Activated CD8-positive, alpha-beta memory T cell treated with anti-CD3 and anti-CD28 coated beads, Interleukin-2, amount 50 U/mL, for 48 hours (primary cell): ENCODE measurements at regions not wholly inside any gene's neighbourhood (a gene's known extent, or its start where the extent isn't known, plus 50 kb on each side); places are given as distances from the start of the nearest gene placed in this dataset.
A peak's percentile ranks its signal among the peaks of the same experiment; 100 is the strongest.

Source experiments
- DNase-seq: peaks from one replicate; pipeline ENCODE4 v3.0.0-alpha.2; 2020

GRCh38 chr6:16974704-16975359 lies 127.0 kb upstream of the STMND1 start:
- DNase-seq, result no peak

GRCh38 chr6:16974387-16974673 lies 127.5 kb upstream of the STMND1 start:
- no peak for DNase-seq

- DNase-seq, result no peak
These were observed 128.1 kb upstream of the STMND1 start for GRCh38 chr6:16973545-16974386.

- no peak for DNase-seq
These were observed 128.8 kb upstream of the STMND1 start for GRCh38 chr6:16973051-16973450.

- no peak for DNase-seq
These were observed 129.3 kb upstream of the STMND1 start for GRCh38 chr6:16972535-16972934.

GRCh38 chr6:16969699-16970655 lies 131.9 kb upstream of the STMND1 start:
- no peak for DNase-seq

- DNase-seq, result no peak
These were observed 133.7 kb upstream of the STMND1 start for GRCh38 chr6:16968101-16968500.

GRCh38 chr6:16967470-16967817 lies 134.4 kb upstream of the STMND1 start:
- DNase-seq, result no peak

GRCh38 chr6:16966791-16967469 lies 134.9 kb upstream of the STMND1 start:
- DNase-seq, result no peak

- no peak for DNase-seq
These were observed 136.2 kb upstream of the STMND1 start for GRCh38 chr6:16965689-16966088.

GRCh38 chr6:16964553-16965499 lies 137.0 kb upstream of the STMND1 start:
- DNase-seq, result peak; percentile 85

GRCh38 chr6:16961577-16961976 lies 140.3 kb upstream of the STMND1 start:
- DNase-seq, result no peak

GRCh38 chr6:16959789-16960188 lies 142.1 kb upstream of the STMND1 start:
- no peak for DNase-seq

GRCh38 chr6:16956361-16956760 lies 145.5 kb upstream of the STMND1 start:
- DNase-seq, result no peak

- no peak for DNase-seq
These were observed 146.0 kb upstream of the STMND1 start for GRCh38 chr6:16955899-16956298.

GRCh38 chr6:16953905-16954304 lies 147.9 kb upstream of the STMND1 start:
- DNase-seq, result no peak

- no peak for DNase-seq
These were observed 148.4 kb upstream of the STMND1 start for GRCh38 chr6:16953446-16953845.

GRCh38 chr6:16950825-16951495 lies 150.9 kb upstream of the STMND1 start:
- DNase-seq, result no peak

- DNase-seq, result no peak
These were observed 151.5 kb upstream of the STMND1 start for GRCh38 chr6:16950302-16950701.

- no peak for DNase-seq
These were observed 152.1 kb upstream of the STMND1 start for GRCh38 chr6:16949716-16950115.

- no peak for DNase-seq
These were observed 153.5 kb upstream of the STMND1 start for GRCh38 chr6:16948396-16948795.
